SK-N-SH (cell line): ENCODE measurements at regions not wholly inside any gene's neighbourhood (a gene's known extent, or its start where the extent isn't known, plus 50 kb on each side); places are given as distances from the start of the nearest gene placed in this dataset.
A peak's percentile ranks its signal among the peaks of the same experiment; 100 is the strongest.

Experiments
- CTCF ChIA-PET: fragments of 300-600, 350-600 bp; formaldehyde crosslinking; extraction: SDS; loops from one replicate; lab custom pipeline; 2021; lab: Yijun Ruan, JAX
- POLR2A ChIA-PET: fragments of 350-600 bp; sonication (Branson Sonifier 250); formaldehyde crosslinking; extraction: SDS; loops from one replicate; lab custom pipeline; 2020; ENCODE audit warnings: antibody characterized with exemption, inconsistent platforms; lab: Yijun Ruan, JAX
- DNase-seq: peaks from one replicate; pipeline ENCODE4 v3.0.0; 2012
- H2AFZ ChIP-seq: fragments of 200-600 bp; sonication (generic); 2 replicates; pipeline ENCODE4 v1.8.1; 2016; ENCODE audit warnings: antibody characterized with exemption, mild to moderate bottlenecking, low read depth
- H3F3A ChIP-seq: fragments of 200-600 bp; sonication (generic); replicated peaks from 2 replicates; pipeline ENCODE3; 2016; ENCODE audit warnings: antibody characterized with exemption, mild to moderate bottlenecking; ENCODE audit not compliant: insufficient read depth
- H3K27ac ChIP-seq, 2 experiments: fragments of 200-500 bp in 1 of 2; fragments of 200-600 bp in 1 of 2; sonication (Bioruptor generic) in 1 of 2; sonication (generic), shearing (Covaris generic) in 1 of 2; 2 replicates each; pipeline versions ENCODE4 v1.5.1 to v1.6.1; 2014 to 2016; ENCODE audit warnings: low read depth in 2 of 2, inconsistent platforms in 1 of 2, low read length in 1 of 2, mild to moderate bottlenecking in 1 of 2, mixed read lengths in 1 of 2
- H3K27me3 ChIP-seq: fragments of 200-600 bp; sonication (generic), shearing (Covaris generic); 2 replicates; pipeline ENCODE4 v1.6.1; 2016; ENCODE audit warnings: mixed run types; ENCODE audit not compliant: insufficient read depth
- H3K36me3 ChIP-seq, 2 experiments: fragments of 200-500 bp in 1 of 2; fragments of 200-600 bp in 1 of 2; sonication (Bioruptor generic) in 1 of 2; sonication (generic) in 1 of 2; replicated peaks in 1 of 2; 2 replicates each; pipeline versions ENCODE3 to v1.5.1; 2014 to 2016; ENCODE audit warnings: low read length in 1 of 2, mild to moderate bottlenecking in 1 of 2; ENCODE audit not compliant: insufficient read depth in 2 of 2, control insufficient read depth in 1 of 2
- H3K4me1 ChIP-seq, 2 experiments: fragments of 200-500 bp in 1 of 2; fragments of 200-600 bp in 1 of 2; sonication (Bioruptor generic) in 1 of 2; sonication (generic), shearing (Covaris generic) in 1 of 2; 2 replicates each; pipeline versions ENCODE4 v1.5.1 to v1.6.1; 2014 to 2016; ENCODE audit warnings: low read depth in 1 of 2, low read length in 1 of 2, mixed run types in 1 of 2; ENCODE audit not compliant: insufficient read depth in 2 of 2, control insufficient read depth in 1 of 2
- H3K4me2 ChIP-seq: fragments of 200-600 bp; sonication (generic), shearing (Covaris generic); 2 replicates; pipeline ENCODE4 v1.6.1; 2017; ENCODE audit warnings: mixed run types
- H3K4me3 ChIP-seq, 2 experiments: fragments of 200-500 bp in 1 of 2; fragments of 200-600 bp in 1 of 2; sonication (Bioruptor generic) in 1 of 2; sonication (generic), shearing (Covaris generic) in 1 of 2; 2 replicates each; pipeline versions ENCODE4 v1.5.1 to v1.8.1; 2014 to 2016; ENCODE audit warnings: low read depth in 2 of 2, inconsistent platforms in 1 of 2, low read length in 1 of 2, mild to moderate bottlenecking in 1 of 2, mixed read lengths in 1 of 2, moderate library complexity in 1 of 2
- H3K79me2 ChIP-seq: fragments of 200-600 bp; sonication (generic); 2 replicates; pipeline ENCODE4 v1.8.1; 2017; ENCODE audit warnings: mild to moderate bottlenecking; ENCODE audit not compliant: insufficient read depth
- H3K9ac ChIP-seq: fragments of 200-600 bp; sonication (generic); 2 replicates; pipeline ENCODE4 v1.6.1; 2017; ENCODE audit warnings: mixed run types
- H3K9me2 ChIP-seq: fragments of 200-600 bp; sonication (generic); 2 replicates; pipeline ENCODE4 v1.6.1; 2017; ENCODE audit warnings: mixed run types
- H3K9me3 ChIP-seq: fragments of 200-600 bp; sonication (generic); 2 replicates; pipeline ENCODE4 v1.6.1; 2017; ENCODE audit warnings: mixed run types, mild to moderate bottlenecking, moderate library complexity
- H4K20me1 ChIP-seq: fragments of 200-600 bp; sonication (generic); 2 replicates; pipeline ENCODE4 v1.6.1; 2017; ENCODE audit warnings: mild to moderate bottlenecking, mixed run types; ENCODE audit not compliant: insufficient read depth
- NFIC ChIP-seq: IDR thresholded peaks from 2 replicates; pipeline ENCODE4 v1.4.0; 2012; ENCODE audit warnings: borderline replicate concordance
- RAD21 ChIP-seq: IDR thresholded peaks from 2 replicates; pipeline ENCODE4 v1.6.1; 2012; ENCODE audit warnings: mild to moderate bottlenecking, low read length
- WGBS: methylation state at CpG from one replicate; pipeline ENCODE4 v1.1.6; 2017; ENCODE audit warnings: low lambda C conversion rate; 5-methylcytosine and 5-hydroxymethylcytosine counted together
- TF ChIP-seq, protein P1 (sequence below): IDR thresholded peaks from 2 replicates; pipeline ENCODE4 v1.6.1; 2012; ENCODE audit warnings: mild to moderate bottlenecking, low read depth, low read length, moderate library complexity
- TF ChIP-seq, protein P2 (sequence below): fragments of 150-350 bp; IDR thresholded peaks from 2 replicates; pipeline ENCODE4 v1.6.1; 2016; ENCODE audit warnings: mild to moderate bottlenecking, low read depth, low read length

DNA sequence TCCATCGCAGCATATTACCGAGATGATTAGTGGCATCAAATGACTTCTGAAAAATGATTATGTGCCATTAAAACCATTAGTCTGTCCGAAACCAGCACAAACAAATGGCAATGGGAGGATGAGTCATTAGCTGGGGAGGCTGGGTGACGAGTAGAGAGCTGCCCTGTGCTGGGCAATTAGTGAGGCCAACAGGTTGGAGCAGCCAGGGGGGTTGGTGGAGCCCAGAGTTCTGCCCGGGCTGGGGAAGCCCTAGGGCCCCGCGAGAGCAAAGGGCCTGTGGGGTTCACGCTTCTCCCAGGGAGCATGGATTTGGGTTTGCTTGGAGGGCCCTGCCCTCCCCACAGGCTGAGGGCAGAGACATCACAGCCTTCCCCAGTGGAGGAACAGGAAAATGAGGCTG lies 152.1 kb upstream of the RPL38 start:
- no peaks in the 10 kb centered on the region for H3K27me3 ChIP-seq
- no peaks in the 10 kb centered on the region for H3F3A ChIP-seq
- POLR2A ChIA-PET: no interaction called here
- no peak overlapping the region for H3K4me2 ChIP-seq
- WGBS: 13% methylated on average over 8 of the region's 8 CpGs
- no peak overlapping the region for H3K9ac ChIP-seq
- TF ChIP-seq, protein P1, sequence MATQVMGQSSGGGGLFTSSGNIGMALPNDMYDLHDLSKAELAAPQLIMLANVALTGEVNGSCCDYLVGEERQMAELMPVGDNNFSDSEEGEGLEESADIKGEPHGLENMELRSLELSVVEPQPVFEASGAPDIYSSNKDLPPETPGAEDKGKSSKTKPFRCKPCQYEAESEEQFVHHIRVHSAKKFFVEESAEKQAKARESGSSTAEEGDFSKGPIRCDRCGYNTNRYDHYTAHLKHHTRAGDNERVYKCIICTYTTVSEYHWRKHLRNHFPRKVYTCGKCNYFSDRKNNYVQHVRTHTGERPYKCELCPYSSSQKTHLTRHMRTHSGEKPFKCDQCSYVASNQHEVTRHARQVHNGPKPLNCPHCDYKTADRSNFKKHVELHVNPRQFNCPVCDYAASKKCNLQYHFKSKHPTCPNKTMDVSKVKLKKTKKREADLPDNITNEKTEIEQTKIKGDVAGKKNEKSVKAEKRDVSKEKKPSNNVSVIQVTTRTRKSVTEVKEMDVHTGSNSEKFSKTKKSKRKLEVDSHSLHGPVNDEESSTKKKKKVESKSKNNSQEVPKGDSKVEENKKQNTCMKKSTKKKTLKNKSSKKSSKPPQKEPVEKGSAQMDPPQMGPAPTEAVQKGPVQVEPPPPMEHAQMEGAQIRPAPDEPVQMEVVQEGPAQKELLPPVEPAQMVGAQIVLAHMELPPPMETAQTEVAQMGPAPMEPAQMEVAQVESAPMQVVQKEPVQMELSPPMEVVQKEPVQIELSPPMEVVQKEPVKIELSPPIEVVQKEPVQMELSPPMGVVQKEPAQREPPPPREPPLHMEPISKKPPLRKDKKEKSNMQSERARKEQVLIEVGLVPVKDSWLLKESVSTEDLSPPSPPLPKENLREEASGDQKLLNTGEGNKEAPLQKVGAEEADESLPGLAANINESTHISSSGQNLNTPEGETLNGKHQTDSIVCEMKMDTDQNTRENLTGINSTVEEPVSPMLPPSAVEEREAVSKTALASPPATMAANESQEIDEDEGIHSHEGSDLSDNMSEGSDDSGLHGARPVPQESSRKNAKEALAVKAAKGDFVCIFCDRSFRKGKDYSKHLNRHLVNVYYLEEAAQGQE: no peak
- TF ChIP-seq NFIC: no peak
- TF ChIP-seq, all 33 proteins: peak for 0
- Histone ChIP-seq H3K27ac (no peak overlapping the region), H3K36me3 (no peaks in the 10 kb centered on the region), H3K4me3 (no peak overlapping the region), H3K9me3 (no peaks in the 10 kb centered on the region), H3K4me1 (peaks cover 0 to 18% of the 10 kb centered on the region in 2 experiments; a peak in 1 of 4 replicates), H2AFZ (no peak overlapping the region), H3K79me2 (no peaks in the 10 kb centered on the region), H4K20me1 (no peaks in the 10 kb centered on the region), H3K9me2 (no peaks in the 10 kb centered on the region)
- DNase-seq: peak; percentile 38
- CTCF ChIA-PET: interaction anchor here (0.7 to 1.3 kb wide), 5 partner anchors 17 to 405 kb away, joined by 3 to 6 read pairs (median 3); no protein-coding TSS in a partner anchor

DNA sequence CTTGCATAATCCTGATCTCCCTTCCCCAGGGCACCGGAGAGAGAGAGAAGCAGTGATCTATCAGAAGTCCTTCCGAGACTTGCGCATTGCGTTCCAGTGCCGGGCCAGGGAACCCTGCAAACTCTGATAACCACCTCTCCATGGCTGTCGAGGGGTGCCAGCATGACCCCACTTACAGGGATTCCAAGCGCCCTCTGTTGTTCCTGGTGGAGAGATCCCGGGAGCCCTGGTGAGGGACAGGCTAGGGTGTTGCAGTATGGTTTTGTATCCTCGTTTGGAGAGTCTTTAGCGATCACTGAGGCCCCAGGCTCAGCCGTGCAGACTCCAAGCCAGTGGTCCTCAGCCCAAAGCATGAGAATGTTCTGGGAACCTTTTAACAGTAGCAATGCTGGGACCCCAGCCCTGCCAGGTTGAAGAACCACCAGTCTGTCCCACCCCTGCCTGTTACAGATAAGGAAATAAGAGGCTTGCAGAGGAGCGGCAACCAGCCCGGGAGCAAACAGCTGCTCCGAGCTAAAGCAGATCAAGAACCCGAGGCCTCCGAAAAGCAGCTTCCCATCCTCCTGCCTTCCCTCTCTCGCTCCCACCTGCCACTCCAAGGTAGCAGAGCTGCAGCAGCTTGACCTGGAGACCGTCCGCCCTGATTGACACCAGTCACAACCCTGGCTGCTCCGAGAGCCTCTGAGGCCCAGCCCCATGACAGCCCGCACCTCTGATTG lies 150.3 kb upstream of the RPL38 start:
- 48% methylated on average over 20 of the region's 21 CpGs for WGBS
- Histone ChIP-seq H3K9ac (no peak overlapping the region), H3K4me1 (peaks cover 0 to 18% of the 10 kb centered on the region in 2 experiments; a peak in 1 of 4 replicates), H3F3A (no peaks in the 10 kb centered on the region), H3K27ac (no peak overlapping the region), H3K9me2 (no peaks in the 10 kb centered on the region), H2AFZ (no peak overlapping the region), H3K27me3 (no peaks in the 10 kb centered on the region), H3K9me3 (no peaks in the 10 kb centered on the region), H4K20me1 (no peaks in the 10 kb centered on the region), H3K79me2 (no peaks in the 10 kb centered on the region), H3K4me3 (no peak overlapping the region), H3K36me3 (no peaks in the 10 kb centered on the region), H3K4me2 (no peak overlapping the region)
- TF ChIP-seq, protein P2, sequence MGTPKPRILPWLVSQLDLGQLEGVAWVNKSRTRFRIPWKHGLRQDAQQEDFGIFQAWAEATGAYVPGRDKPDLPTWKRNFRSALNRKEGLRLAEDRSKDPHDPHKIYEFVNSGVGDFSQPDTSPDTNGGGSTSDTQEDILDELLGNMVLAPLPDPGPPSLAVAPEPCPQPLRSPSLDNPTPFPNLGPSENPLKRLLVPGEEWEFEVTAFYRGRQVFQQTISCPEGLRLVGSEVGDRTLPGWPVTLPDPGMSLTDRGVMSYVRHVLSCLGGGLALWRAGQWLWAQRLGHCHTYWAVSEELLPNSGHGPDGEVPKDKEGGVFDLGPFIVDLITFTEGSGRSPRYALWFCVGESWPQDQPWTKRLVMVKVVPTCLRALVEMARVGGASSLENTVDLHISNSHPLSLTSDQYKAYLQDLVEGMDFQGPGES: no peak
- TF ChIP-seq RAD21: peak; percentile 22; the same call in 1 of the 2 replicates
- ChIA-PET POLR2A (no interaction called here), CTCF (interaction anchor here (0.9 to 1.1 kb wide), 3 partner anchors 11 to 123 kb away, joined by 3 read pairs; no protein-coding TSS in a partner anchor)
- DNase-seq: no peak
